ENCODE measurements at regions not wholly inside any gene's neighbourhood (a gene's known extent, or its start where the extent isn't known, plus 50 kb on each side); places are given as distances from the start of the nearest gene placed in this dataset.

GRCh38 chr14:84042992-84043391 lies 1487.0 kb upstream of the FLRT2 start:
- H2AK5ac ChIP-seq (ENCODE audit: low read length, severe bottlenecking): no peak overlapping the region
- H3K9me3 ChIP-seq (ENCODE audit: control insufficient read depth, low read length): no peaks in the 10 kb centered on the region
- H2BK12ac ChIP-seq (ENCODE audit: low read length in 2 of 2): no peak overlapping the region
- H2BK15ac ChIP-seq (ENCODE audit: low read depth, poor library complexity, severe bottlenecking): no peak overlapping the region
- no peak overlapping the region for H4K91ac ChIP-seq (ENCODE audit: low read length)
- WGBS: 63% methylated on average over 1 of the region's 1 CpG
- H4K8ac ChIP-seq (ENCODE audit: low read length): no peak overlapping the region
- no peak overlapping the region for H2AFZ ChIP-seq (ENCODE audit: low read depth, low read length)
- H3K36me3 ChIP-seq (ENCODE audit: control insufficient read depth in 1 of 2, insufficient read depth in 2 of 2, low read depth in 1 of 2, low read length in 2 of 2): no peaks in the 10 kb centered on the region
- H3K79me1 ChIP-seq (replicated peaks; ENCODE audit: low read length, poor library complexity, severe bottlenecking): no peaks in the 10 kb centered on the region
- no peak overlapping the region for H3K18ac ChIP-seq (ENCODE audit: low read depth in 1 of 2, low read length in 2 of 2)
- H2BK5ac ChIP-seq (ENCODE audit: low read depth, low read length, poor library complexity, severe bottlenecking): no peak overlapping the region
- no peaks in the 10 kb centered on the region for H3K27me3 ChIP-seq (ENCODE audit: control insufficient read depth in 1 of 2, insufficient read depth in 1 of 2, low read length in 2 of 2)
- no peak overlapping the region for H3K14ac ChIP-seq (ENCODE audit: low read length in 2 of 2)
- H3K4me1 ChIP-seq (ENCODE audit: control insufficient read depth, insufficient read depth, low read depth, low read length): no peaks in the 10 kb centered on the region
- no peak overlapping the region for H3K4ac ChIP-seq (ENCODE audit: low read depth in 1 of 2, low read length in 2 of 2)
- H3K4me2 ChIP-seq (ENCODE audit: low read length, poor library complexity, severe bottlenecking): no peak overlapping the region
- H3K9ac ChIP-seq (ENCODE audit: low read length): no peak overlapping the region
- H3K4me3 ChIP-seq (ENCODE audit: insufficient read depth in 1 of 2, low read depth in 1 of 2, low read length in 2 of 2): no peak overlapping the region
- H3K23ac ChIP-seq (ENCODE audit: low read length in 2 of 2): no peak overlapping the region
- H2BK120ac ChIP-seq (ENCODE audit: low read depth, low read length): no peak overlapping the region
- DNase-seq: no peak
- H3K27ac ChIP-seq (ENCODE audit: low read length, poor library complexity, severe bottlenecking): no peak overlapping the region

GRCh38 chr14:84064316-84065125 lies 1465.4 kb upstream of the FLRT2 start:
- Histone ChIP-seq H4K8ac (ENCODE audit: low read length) (no peak overlapping the region), H2BK15ac (ENCODE audit: low read depth, poor library complexity, severe bottlenecking) (no peak overlapping the region), H4K91ac (ENCODE audit: low read length) (no peak overlapping the region), H3K36me3 (ENCODE audit: control insufficient read depth in 1 of 2, insufficient read depth in 2 of 2, low read depth in 1 of 2, low read length in 2 of 2) (no peaks in the 10 kb centered on the region), H3K4me3 (ENCODE audit: insufficient read depth in 1 of 2, low read depth in 1 of 2, low read length in 2 of 2) (no peak overlapping the region), H3K4me1 (ENCODE audit: control insufficient read depth, insufficient read depth, low read depth, low read length) (no peaks in the 10 kb centered on the region), H2AFZ (ENCODE audit: low read depth, low read length) (no peak overlapping the region), H3K9ac (ENCODE audit: low read length) (no peak overlapping the region), H3K9me3 (ENCODE audit: control insufficient read depth, low read length) (no peaks in the 10 kb centered on the region), H3K23ac (ENCODE audit: low read length in 2 of 2) (no peak overlapping the region), H3K27me3 (ENCODE audit: control insufficient read depth in 1 of 2, insufficient read depth in 1 of 2, low read length in 2 of 2) (no peaks in the 10 kb centered on the region), H3K4ac (ENCODE audit: low read depth in 1 of 2, low read length in 2 of 2) (no peak overlapping the region), H2BK5ac (ENCODE audit: low read depth, low read length, poor library complexity, severe bottlenecking) (no peak overlapping the region), H3K27ac (ENCODE audit: low read length, poor library complexity, severe bottlenecking) (no peak overlapping the region), H2AK5ac (ENCODE audit: low read length, severe bottlenecking) (no peak overlapping the region), H3K14ac (ENCODE audit: low read length in 2 of 2) (no peak overlapping the region), H2BK120ac (ENCODE audit: low read depth, low read length) (no peak overlapping the region), H3K79me1 (replicated peaks; ENCODE audit: low read length, poor library complexity, severe bottlenecking) (no peaks in the 10 kb centered on the region), H2BK12ac (ENCODE audit: low read length in 2 of 2) (no peak overlapping the region), H3K4me2 (ENCODE audit: low read length, poor library complexity, severe bottlenecking) (no peak overlapping the region), H3K18ac (ENCODE audit: low read depth in 1 of 2, low read length in 2 of 2) (no peak overlapping the region)
- no peak for DNase-seq
- WGBS: 78% methylated on average over 3 of the region's 3 CpGs

GRCh38 chr14:84065811-84066210 lies 1464.1 kb upstream of the FLRT2 start:
- H2AK5ac ChIP-seq (ENCODE audit: low read length, severe bottlenecking): no peak overlapping the region
- no peak overlapping the region for H4K91ac ChIP-seq (ENCODE audit: low read length)
- H3K4me2 ChIP-seq (ENCODE audit: low read length, poor library complexity, severe bottlenecking): no peak overlapping the region
- no peak overlapping the region for H3K4ac ChIP-seq (ENCODE audit: low read depth in 1 of 2, low read length in 2 of 2)
- H2BK5ac ChIP-seq (ENCODE audit: low read depth, low read length, poor library complexity, severe bottlenecking): no peak overlapping the region
- no peak overlapping the region for H3K27ac ChIP-seq (ENCODE audit: low read length, poor library complexity, severe bottlenecking)
- H3K9me3 ChIP-seq (ENCODE audit: control insufficient read depth, low read length): no peaks in the 10 kb centered on the region
- no peak overlapping the region for H4K8ac ChIP-seq (ENCODE audit: low read length)
- H3K79me1 ChIP-seq (replicated peaks; ENCODE audit: low read length, poor library complexity, severe bottlenecking): no peaks in the 10 kb centered on the region
- H3K36me3 ChIP-seq (ENCODE audit: control insufficient read depth in 1 of 2, insufficient read depth in 2 of 2, low read depth in 1 of 2, low read length in 2 of 2): no peaks in the 10 kb centered on the region
- no peak overlapping the region for H3K18ac ChIP-seq (ENCODE audit: low read depth in 1 of 2, low read length in 2 of 2)
- no peak overlapping the region for H3K4me3 ChIP-seq (ENCODE audit: insufficient read depth in 1 of 2, low read depth in 1 of 2, low read length in 2 of 2)
- no peaks in the 10 kb centered on the region for H3K27me3 ChIP-seq (ENCODE audit: control insufficient read depth in 1 of 2, insufficient read depth in 1 of 2, low read length in 2 of 2)
- no peak overlapping the region for H3K14ac ChIP-seq (ENCODE audit: low read length in 2 of 2)
- H2BK12ac ChIP-seq (ENCODE audit: low read length in 2 of 2): no peak overlapping the region
- H2AFZ ChIP-seq (ENCODE audit: low read depth, low read length): no peak overlapping the region
- no peak for DNase-seq
- H3K23ac ChIP-seq (ENCODE audit: low read length in 2 of 2): no peak overlapping the region
- H2BK120ac ChIP-seq (ENCODE audit: low read depth, low read length): no peak overlapping the region
- no peaks in the 10 kb centered on the region for H3K4me1 ChIP-seq (ENCODE audit: control insufficient read depth, insufficient read depth, low read depth, low read length)
- no peak overlapping the region for H3K9ac ChIP-seq (ENCODE audit: low read length)
- no peak overlapping the region for H2BK15ac ChIP-seq (ENCODE audit: low read depth, poor library complexity, severe bottlenecking)
- 100% methylated on average over 3 of the region's 5 CpGs for WGBS

- Histone ChIP-seq H2BK15ac (ENCODE audit: low read depth, poor library complexity, severe bottlenecking) (no peak overlapping the region), H2BK12ac (ENCODE audit: low read length in 2 of 2) (no peak overlapping the region), H3K9ac (ENCODE audit: low read length) (no peak overlapping the region), H3K36me3 (ENCODE audit: control insufficient read depth in 1 of 2, insufficient read depth in 2 of 2, low read depth in 1 of 2, low read length in 2 of 2) (no peaks in the 10 kb centered on the region), H4K8ac (ENCODE audit: low read length) (no peak overlapping the region), H3K27ac (ENCODE audit: low read length, poor library complexity, severe bottlenecking) (no peak overlapping the region), H2BK120ac (ENCODE audit: low read depth, low read length) (no peak overlapping the region), H3K14ac (ENCODE audit: low read length in 2 of 2) (no peak overlapping the region), H3K4me3 (ENCODE audit: insufficient read depth in 1 of 2, low read depth in 1 of 2, low read length in 2 of 2) (no peak overlapping the region), H3K4ac (ENCODE audit: low read depth in 1 of 2, low read length in 2 of 2) (no peak overlapping the region), H3K4me1 (ENCODE audit: control insufficient read depth, insufficient read depth, low read depth, low read length) (no peaks in the 10 kb centered on the region), H3K27me3 (ENCODE audit: control insufficient read depth in 1 of 2, insufficient read depth in 1 of 2, low read length in 2 of 2) (no peaks in the 10 kb centered on the region), H3K79me1 (replicated peaks; ENCODE audit: low read length, poor library complexity, severe bottlenecking) (no peaks in the 10 kb centered on the region), H2AFZ (ENCODE audit: low read depth, low read length) (no peak overlapping the region), H2AK5ac (ENCODE audit: low read length, severe bottlenecking) (no peak overlapping the region), H2BK5ac (ENCODE audit: low read depth, low read length, poor library complexity, severe bottlenecking) (no peak overlapping the region), H3K4me2 (ENCODE audit: low read length, poor library complexity, severe bottlenecking) (no peak overlapping the region), H3K18ac (ENCODE audit: low read depth in 1 of 2, low read length in 2 of 2) (no peak overlapping the region), H3K9me3 (ENCODE audit: control insufficient read depth, low read length) (no peaks in the 10 kb centered on the region), H4K91ac (ENCODE audit: low read length) (no peak overlapping the region), H3K23ac (ENCODE audit: low read length in 2 of 2) (no peak overlapping the region)
- 94% methylated on average over 2 of the region's 2 CpGs for WGBS
- DNase-seq: no peak
These were observed 1461.7 kb upstream of the FLRT2 start for GRCh38 chr14:84068288-84068687.
